ENCODE measurements at regions not wholly inside any gene's neighbourhood (a gene's known extent, or its start where the extent isn't known, plus 50 kb on each side); places are given as distances from the start of the nearest gene placed in this dataset.

GRCh38 chr6:164756723-164757122 lies 552.7 kb downstream of the C6orf118 start:
- H3K9me2 ChIP-seq (replicated peaks; ENCODE audit: low read depth, low read length), result no peaks in the 10 kb centered on the region
- H4K20me1 ChIP-seq (ENCODE audit: insufficient read depth, low read length, poor library complexity, severe bottlenecking), result no peaks in the 10 kb centered on the region
- no peaks in the 10 kb centered on the region for H3F3A ChIP-seq (ENCODE audit: low read depth)
- H3K9ac ChIP-seq (ENCODE audit: low read depth, low read length, poor library complexity, severe bottlenecking), result no peak overlapping the region
- no peak overlapping the region for H3K4me3 ChIP-seq (ENCODE audit: low read length, poor library complexity, severe bottlenecking)
- no peaks in the 10 kb centered on the region for H3K9me3 ChIP-seq (ENCODE audit: insufficient read depth, low read depth, low read length)
- no peaks in the 10 kb centered on the region for H3K27me3 ChIP-seq (ENCODE audit: insufficient read depth, low read length, poor library complexity, severe bottlenecking)
- TF ChIP-seq, protein P1, sequence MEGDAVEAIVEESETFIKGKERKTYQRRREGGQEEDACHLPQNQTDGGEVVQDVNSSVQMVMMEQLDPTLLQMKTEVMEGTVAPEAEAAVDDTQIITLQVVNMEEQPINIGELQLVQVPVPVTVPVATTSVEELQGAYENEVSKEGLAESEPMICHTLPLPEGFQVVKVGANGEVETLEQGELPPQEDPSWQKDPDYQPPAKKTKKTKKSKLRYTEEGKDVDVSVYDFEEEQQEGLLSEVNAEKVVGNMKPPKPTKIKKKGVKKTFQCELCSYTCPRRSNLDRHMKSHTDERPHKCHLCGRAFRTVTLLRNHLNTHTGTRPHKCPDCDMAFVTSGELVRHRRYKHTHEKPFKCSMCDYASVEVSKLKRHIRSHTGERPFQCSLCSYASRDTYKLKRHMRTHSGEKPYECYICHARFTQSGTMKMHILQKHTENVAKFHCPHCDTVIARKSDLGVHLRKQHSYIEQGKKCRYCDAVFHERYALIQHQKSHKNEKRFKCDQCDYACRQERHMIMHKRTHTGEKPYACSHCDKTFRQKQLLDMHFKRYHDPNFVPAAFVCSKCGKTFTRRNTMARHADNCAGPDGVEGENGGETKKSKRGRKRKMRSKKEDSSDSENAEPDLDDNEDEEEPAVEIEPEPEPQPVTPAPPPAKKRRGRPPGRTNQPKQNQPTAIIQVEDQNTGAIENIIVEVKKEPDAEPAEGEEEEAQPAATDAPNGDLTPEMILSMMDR (conservative IDR thresholded peaks at IDR 0.05; ENCODE audit: low read length), result no peak
- no peaks in the 10 kb centered on the region for H3K79me2 ChIP-seq (ENCODE audit: insufficient read depth, low read length)
- H3K4me2 ChIP-seq (ENCODE audit: low read depth, low read length, poor library complexity, severe bottlenecking), result no peak overlapping the region
- no peaks in the 10 kb centered on the region for H3K36me3 ChIP-seq (ENCODE audit: insufficient read depth, low read length)
- no peaks in the 10 kb centered on the region for H3K4me1 ChIP-seq (ENCODE audit: insufficient read depth, low read length, poor library complexity, severe bottlenecking)
- no peak overlapping the region for H2AFZ ChIP-seq (ENCODE audit: low read length)

DNA sequence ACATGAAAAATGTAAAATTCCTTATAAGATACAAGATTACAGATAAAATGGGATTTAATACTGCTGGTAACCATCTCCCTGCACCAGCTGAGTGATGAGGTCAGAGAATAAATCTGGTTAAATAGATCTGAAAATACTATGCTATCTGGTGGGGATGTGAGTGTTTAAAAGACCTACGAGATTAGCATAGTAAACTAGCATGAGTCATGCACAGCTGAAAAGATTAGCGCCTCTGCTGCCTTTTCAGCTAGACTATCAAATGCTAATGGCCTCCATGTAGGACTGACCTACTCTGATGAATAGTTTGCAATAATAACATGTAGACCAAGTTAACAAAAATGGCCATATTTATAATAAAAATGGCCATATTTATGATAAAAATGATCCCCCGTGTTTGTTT lies 553.3 kb downstream of the C6orf118 start:
- H2AFZ ChIP-seq (ENCODE audit: low read length), result no peak overlapping the region
- TF ChIP-seq, protein P1 (conservative IDR thresholded peaks at IDR 0.05; ENCODE audit: low read length), result no peak
- no peak overlapping the region for H3K4me2 ChIP-seq (ENCODE audit: low read depth, low read length, poor library complexity, severe bottlenecking)
- no peaks in the 10 kb centered on the region for H3K79me2 ChIP-seq (ENCODE audit: insufficient read depth, low read length)
- H3K36me3 ChIP-seq (ENCODE audit: insufficient read depth, low read length), result no peaks in the 10 kb centered on the region
- no peaks in the 10 kb centered on the region for H3K9me3 ChIP-seq (ENCODE audit: insufficient read depth, low read depth, low read length)
- H3F3A ChIP-seq (ENCODE audit: low read depth), result no peaks in the 10 kb centered on the region
- H3K9ac ChIP-seq (ENCODE audit: low read depth, low read length, poor library complexity, severe bottlenecking), result no peak overlapping the region
- no peak overlapping the region for H3K4me3 ChIP-seq (ENCODE audit: low read length, poor library complexity, severe bottlenecking)
- no peaks in the 10 kb centered on the region for H4K20me1 ChIP-seq (ENCODE audit: insufficient read depth, low read length, poor library complexity, severe bottlenecking)
- H3K9me2 ChIP-seq (replicated peaks; ENCODE audit: low read depth, low read length), result no peaks in the 10 kb centered on the region
- no peaks in the 10 kb centered on the region for H3K27me3 ChIP-seq (ENCODE audit: insufficient read depth, low read length, poor library complexity, severe bottlenecking)
- no peaks in the 10 kb centered on the region for H3K4me1 ChIP-seq (ENCODE audit: insufficient read depth, low read length, poor library complexity, severe bottlenecking)

DNA sequence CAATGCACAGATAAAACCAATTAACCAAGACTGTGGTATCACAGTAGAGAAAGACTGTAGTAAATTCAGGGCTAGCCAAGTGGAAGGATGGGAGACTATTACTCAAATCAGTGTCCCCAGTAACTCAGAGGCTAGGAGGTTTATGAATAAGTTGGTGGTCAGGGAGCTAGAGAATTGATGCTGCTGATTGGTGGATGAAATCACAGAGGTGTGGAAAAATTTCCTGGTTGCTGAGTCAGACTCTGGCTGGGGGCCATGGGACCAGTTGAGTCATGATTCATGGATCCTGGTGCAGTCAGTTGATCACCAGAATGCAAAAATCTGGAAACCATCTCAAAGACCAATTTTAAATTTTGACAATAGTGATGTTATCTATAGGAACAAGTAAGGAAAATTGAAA lies 555.9 kb downstream of the C6orf118 start:
- no peaks in the 10 kb centered on the region for H3K27me3 ChIP-seq (ENCODE audit: insufficient read depth, low read length, poor library complexity, severe bottlenecking)
- H3F3A ChIP-seq (ENCODE audit: low read depth), result no peaks in the 10 kb centered on the region
- no peak overlapping the region for H2AFZ ChIP-seq (ENCODE audit: low read length)
- H3K36me3 ChIP-seq (ENCODE audit: insufficient read depth, low read length), result no peaks in the 10 kb centered on the region
- no peaks in the 10 kb centered on the region for H4K20me1 ChIP-seq (ENCODE audit: insufficient read depth, low read length, poor library complexity, severe bottlenecking)
- H3K79me2 ChIP-seq (ENCODE audit: insufficient read depth, low read length), result no peaks in the 10 kb centered on the region
- H3K9me2 ChIP-seq (replicated peaks; ENCODE audit: low read depth, low read length), result no peaks in the 10 kb centered on the region
- TF ChIP-seq EZH2phosphoT487 (IDR thresholded peaks at IDR 0.05; ENCODE audit: borderline replicate concordance), result no peak
- TF ChIP-seq, protein P1 (conservative IDR thresholded peaks at IDR 0.05; ENCODE audit: low read length), result no peak
- no peaks in the 10 kb centered on the region for H3K4me1 ChIP-seq (ENCODE audit: insufficient read depth, low read length, poor library complexity, severe bottlenecking)
- H3K4me3 ChIP-seq (ENCODE audit: low read length, poor library complexity, severe bottlenecking), result no peak overlapping the region
- no peaks in the 10 kb centered on the region for H3K9me3 ChIP-seq (ENCODE audit: insufficient read depth, low read depth, low read length)
- no peak overlapping the region for H3K9ac ChIP-seq (ENCODE audit: low read depth, low read length, poor library complexity, severe bottlenecking)
- no peak overlapping the region for H3K4me2 ChIP-seq (ENCODE audit: low read depth, low read length, poor library complexity, severe bottlenecking)
